H1 (cell line): ENCODE measurements at regions not wholly inside any gene's neighbourhood (a gene's known extent, or its start where the extent isn't known, plus 50 kb on each side); places are given as distances from the start of the nearest gene placed in this dataset.

ENCODE experiments used
- CTCF ChIA-PET: fragments of 300-600 bp; sonication (Branson Sonifier 250); formaldehyde crosslinking; loops from one replicate; lab custom pipeline; 2021; ENCODE audit not compliant: partially characterized antibody; lab: Charles Lee
- POLR2A ChIA-PET: fragments of 300-600 bp; sonication (Branson Sonifier 250); formaldehyde crosslinking; loops from one replicate; lab custom pipeline; 2021; ENCODE audit warnings: inconsistent platforms; ENCODE audit not compliant: partially characterized antibody; lab: Charles Lee
- DNase-seq, 2 experiments: peaks; one replicate each; pipeline versions ENCODE4 v3.0.0 to v3.0.0-alpha.2; 2010 to 2022; ENCODE audit warnings: low spot score in 2 of 2, low read depth in 1 of 2, mixed read lengths in 1 of 2
- FAIRE-seq: peaks from 2 replicates; lab custom pipeline; 2011; peaks lifted over from hg19 to GRCh38; lab: Jason Lieb, UNC
- H2AFZ ChIP-seq: 2 replicates; pipeline ENCODE4 v1.8.1; 2012; ENCODE audit warnings: low read length, inconsistent platforms
- H2AK5ac ChIP-seq: 2 replicates; pipeline ENCODE4 v1.6.1; 2013; ENCODE audit warnings: low read depth, low read length
- H2BK120ac ChIP-seq: replicated peaks from 2 replicates; pipeline ENCODE3; 2013; ENCODE audit warnings: low read depth, low read length, inconsistent platforms
- H2BK12ac ChIP-seq: 2 replicates; pipeline ENCODE4 v1.6.1; 2013; ENCODE audit warnings: low read depth, low read length
- H2BK15ac ChIP-seq: 2 replicates; pipeline ENCODE4 v1.6.1; 2013; ENCODE audit warnings: low read length
- H2BK20ac ChIP-seq: 2 replicates; pipeline ENCODE4 v1.6.1; 2013; ENCODE audit warnings: low read length
- H2BK5ac ChIP-seq: 2 replicates; pipeline ENCODE4 v1.6.1; 2013; ENCODE audit warnings: low read depth, low read length
- H3K14ac ChIP-seq: 2 replicates; pipeline ENCODE4 v1.6.1; 2013; ENCODE audit warnings: inconsistent platforms; ENCODE audit not compliant: insufficient read length
- H3K18ac ChIP-seq: 2 replicates; pipeline ENCODE4 v1.6.1; 2013; ENCODE audit warnings: low read length; ENCODE audit errors: extremely low read depth
- H3K23ac ChIP-seq: 2 replicates; pipeline ENCODE4 v1.6.1; 2013; ENCODE audit warnings: inconsistent platforms; ENCODE audit not compliant: insufficient read length
- H3K23me2 ChIP-seq: 2 replicates; pipeline ENCODE4 v1.6.1; 2013; ENCODE audit warnings: low read depth, low read length
- H3K27ac ChIP-seq: 2 replicates; pipeline ENCODE4 v1.6.1; 2011; ENCODE audit warnings: low read depth, low read length, inconsistent platforms
- H3K27me3 ChIP-seq, 4 experiments: replicated peaks in 1 of 4; 1 replicate in 1 of 4; 2 replicates in 3 of 4; pipeline versions ENCODE4 v1.6.1 to v1.8.1; 2011 to 2013; ENCODE audit warnings: low read length in 3 of 4, mild to moderate bottlenecking in 3 of 4, inconsistent platforms in 2 of 4, mixed read lengths in 2 of 4, moderate library complexity in 1 of 4; ENCODE audit not compliant: control insufficient read depth in 3 of 4, insufficient read depth in 3 of 4; ENCODE audit errors: extremely low read depth in 1 of 4
- H3K36me3 ChIP-seq, 4 experiments: 2 replicates each; pipeline versions ENCODE4 v1.6.1 to v1.8.1; 2011 to 2013; ENCODE audit warnings: mild to moderate bottlenecking in 4 of 4, low read length in 3 of 4, moderate library complexity in 2 of 4, control low read depth in 1 of 4, inconsistent platforms in 1 of 4; ENCODE audit not compliant: insufficient read depth in 4 of 4, control insufficient read depth in 2 of 4
- H3K4ac ChIP-seq: replicated peaks from 2 replicates; pipeline ENCODE3; 2013; ENCODE audit warnings: low read length, low read depth, mixed read lengths, inconsistent platforms; ENCODE audit not compliant: insufficient read length
- H3K4me1 ChIP-seq, 4 experiments: replicated peaks in 1 of 4; 1 replicate in 1 of 4; 2 replicates in 3 of 4; pipeline versions ENCODE4 v1.6.1 to v1.8.1; 2011 to 2013; ENCODE audit warnings: low read length in 3 of 4, inconsistent platforms in 2 of 4, mixed read lengths in 1 of 4; ENCODE audit not compliant: insufficient read depth in 4 of 4, control insufficient read depth in 3 of 4
- H3K4me2 ChIP-seq, 2 experiments: 2 replicates each; pipeline versions ENCODE4 v1.6.1 to v1.8.1; 2011 to 2013; ENCODE audit warnings: low read depth in 2 of 2, low read length in 2 of 2, control low read depth in 1 of 2, inconsistent platforms in 1 of 2, mild to moderate bottlenecking in 1 of 2; ENCODE audit not compliant: insufficient read depth in 1 of 2
- H3K4me3 ChIP-seq, 4 experiments: fragments of 200-600, 300-600 bp in 1 of 4; sonication (generic), shearing (Covaris generic), sonication (Bioruptor Twin) in 1 of 4; 2 replicates each; pipeline versions ENCODE4 v1.5.1 to v1.8.1; 2011 to 2016; ENCODE audit warnings: low read length in 4 of 4, low read depth in 3 of 4, control low read depth in 2 of 4, inconsistent platforms in 2 of 4, mild to moderate bottlenecking in 2 of 4, mixed read lengths in 1 of 4, moderate library complexity in 1 of 4; ENCODE audit not compliant: insufficient read depth in 2 of 4; ENCODE audit errors: extremely low read depth in 1 of 4
- H3K56ac ChIP-seq: replicated peaks from 2 replicates; pipeline ENCODE3; 2013; ENCODE audit warnings: low read depth, mild to moderate bottlenecking, mixed read lengths, low read length, inconsistent platforms; ENCODE audit not compliant: insufficient read length
- H3K79me1 ChIP-seq: 2 replicates; pipeline ENCODE4 v1.6.1; 2013; ENCODE audit warnings: low read depth, low read length, control low read depth
- H3K79me2 ChIP-seq, 2 experiments: 2 replicates each; pipeline versions ENCODE4 v1.6.1 to v1.8.1; 2012 to 2013; ENCODE audit warnings: low read length in 2 of 2, mild to moderate bottlenecking in 2 of 2, inconsistent platforms in 1 of 2; ENCODE audit not compliant: insufficient read depth in 2 of 2, control insufficient read depth in 1 of 2
- H3K9ac ChIP-seq, 4 experiments: replicated peaks in 1 of 4; 1 replicate in 1 of 4; 2 replicates in 3 of 4; pipeline versions ENCODE4 v1.6.1 to v1.8.1; 2011 to 2013; ENCODE audit warnings: low read depth in 3 of 4, low read length in 3 of 4, control low read depth in 2 of 4, mild to moderate bottlenecking in 2 of 4, moderate library complexity in 2 of 4, inconsistent platforms in 1 of 4; ENCODE audit errors: extremely low read depth in 1 of 4
- H3K9me3 ChIP-seq, 2 experiments: 2 replicates each; pipeline versions ENCODE4 v1.6.1 to v1.8.1; 2012 to 2013; ENCODE audit warnings: mild to moderate bottlenecking in 2 of 2, moderate library complexity in 2 of 2, control low read depth in 1 of 2, inconsistent platforms in 1 of 2, low read depth in 1 of 2, low read length in 1 of 2, mixed read lengths in 1 of 2; ENCODE audit not compliant: insufficient read depth in 2 of 2
- H4K20me1 ChIP-seq, 2 experiments: replicated peaks in 1 of 2; 2 replicates each; pipeline versions ENCODE3 to v1.8.1; 2011 to 2013; ENCODE audit warnings: inconsistent platforms in 2 of 2, low read length in 2 of 2, mild to moderate bottlenecking in 1 of 2; ENCODE audit not compliant: insufficient read depth in 2 of 2, control insufficient read depth in 1 of 2
- H4K5ac ChIP-seq: 2 replicates; pipeline ENCODE4 v1.6.1; 2013; ENCODE audit warnings: low read length, low read depth, mixed read lengths, inconsistent platforms; ENCODE audit not compliant: insufficient read length
- H4K8ac ChIP-seq: 2 replicates; pipeline ENCODE4 v1.8.0; 2013; ENCODE audit warnings: mild to moderate bottlenecking, moderate library complexity, low read length, inconsistent platforms; ENCODE audit not compliant: insufficient read depth; ENCODE audit errors: extremely low read depth
- H4K91ac ChIP-seq: replicated peaks from 2 replicates; pipeline ENCODE3; 2013; ENCODE audit warnings: low read length, mixed read lengths, inconsistent platforms; ENCODE audit not compliant: insufficient read length
- BACH1 ChIP-seq: IDR thresholded peaks from 2 replicates; pipeline ENCODE4 v1.6.1; 2012; ENCODE audit warnings: low read length, improper control_type of control experiment
- CTBP2 ChIP-seq: IDR thresholded peaks from 2 replicates; pipeline ENCODE4 v1.7.0; 2011; ENCODE audit warnings: borderline replicate concordance, mild to moderate bottlenecking, moderate library complexity, mixed read lengths, low read length; ENCODE audit not compliant: insufficient read depth, insufficient read length
- SP1 ChIP-seq: IDR thresholded peaks from 2 replicates; pipeline ENCODE4 v1.6.1; 2011; ENCODE audit warnings: low read depth, low read length
- TAF1 ChIP-seq: IDR thresholded peaks from 2 replicates; pipeline ENCODE4 v1.6.1; 2011; ENCODE audit warnings: mild to moderate bottlenecking, low read depth, low read length
- WGBS, 2 experiments: shearing (Covaris generic) in 1 of 2; methylation state at CpG; one replicate each; pipeline versions ENCODE4 v1.1.6 to v1.1.7; 2013 to 2015; ENCODE audit warnings: low lambda C conversion rate in 2 of 2, mixed read lengths in 2 of 2, inconsistent platforms in 1 of 2, low coverage in 1 of 2, missing lambda C conversion rate in 1 of 2; ENCODE audit not compliant: insufficient replicate concordance in 2 of 2, insufficient coverage in 1 of 2, insufficient read length in 1 of 2; ENCODE audit errors: extremely low coverage in 1 of 2, missing lambda C conversion rate in 1 of 2; 5-methylcytosine and 5-hydroxymethylcytosine counted together
- TF ChIP-seq, protein P1 (sequence below): IDR thresholded peaks from 2 replicates; pipeline ENCODE4 v1.6.1; 2011; ENCODE audit warnings: low read length, improper control_type of control experiment

DNA sequence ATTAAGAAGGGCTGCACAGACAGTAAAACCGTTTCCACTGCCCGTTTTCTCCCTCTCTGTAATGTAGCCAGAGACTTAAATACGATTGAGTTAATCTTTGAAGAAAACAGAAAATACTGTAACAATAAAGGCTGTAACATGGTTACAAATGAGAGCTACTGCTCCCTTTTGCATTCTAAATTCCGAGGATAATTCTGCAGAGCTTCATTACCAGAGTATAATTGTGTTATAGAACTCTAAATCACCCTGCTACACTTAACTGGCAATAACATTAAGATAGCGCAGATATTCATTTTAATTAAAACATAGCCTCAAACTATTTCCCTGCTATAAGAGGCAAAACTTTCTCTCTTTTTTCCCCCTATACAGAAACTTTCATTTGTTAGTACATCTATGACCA, 283.7 kb upstream of the BRINP1 start:
- Histone ChIP-seq H3K18ac (no peak overlapping the region), H3K79me1 (no peaks in the 10 kb centered on the region), H3K9me3 (no peaks in the 10 kb centered on the region), H3K4me3 (no peak overlapping the region), H3K27ac (no peak overlapping the region), H2BK15ac (no peak overlapping the region), H3K9ac (no peak overlapping the region), H3K56ac (no peak overlapping the region), H3K23ac (no peak overlapping the region), H3K4me2 (no peak overlapping the region), H2AFZ (0 out of 2 replicates have a peak overlapping the region, but pooled peaks have one; percentile 16), H3K27me3 (no peaks in the 10 kb centered on the region), H2BK20ac (no peak overlapping the region), H4K8ac (no peak overlapping the region), H2BK5ac (no peak overlapping the region), H3K23me2 (no peaks in the 10 kb centered on the region), H2BK120ac (no peak overlapping the region), H3K36me3 (no peaks in the 10 kb centered on the region), H2BK12ac (no peak overlapping the region), H3K4me1 (no peaks in the 10 kb centered on the region), H4K20me1 (no peaks in the 10 kb centered on the region), H4K5ac (no peak overlapping the region), H2AK5ac (no peak overlapping the region), H4K91ac (no peak overlapping the region), H3K14ac (no peak overlapping the region), H3K79me2 (no peaks in the 10 kb centered on the region), H3K4ac (no peak overlapping the region)
- ChIA-PET CTCF (interaction anchor here (0.9 to 1.0 kb wide), 2 partner anchors 25 to 236 kb away, joined by 3 to 4 read pairs; no protein-coding TSS in a partner anchor), POLR2A (no interaction called here)
- 92% methylated on average over 5 of the region's 5 CpGs; no CpG with 5 or more reads in 1 of the 2 experiments for WGBS, 2 experiments
- TF ChIP-seq SP1 = no peak
- no peak for TF ChIP-seq CTBP2
- no peak for TF ChIP-seq TAF1
- no peak for TF ChIP-seq BACH1
- TF ChIP-seq, protein P1, sequence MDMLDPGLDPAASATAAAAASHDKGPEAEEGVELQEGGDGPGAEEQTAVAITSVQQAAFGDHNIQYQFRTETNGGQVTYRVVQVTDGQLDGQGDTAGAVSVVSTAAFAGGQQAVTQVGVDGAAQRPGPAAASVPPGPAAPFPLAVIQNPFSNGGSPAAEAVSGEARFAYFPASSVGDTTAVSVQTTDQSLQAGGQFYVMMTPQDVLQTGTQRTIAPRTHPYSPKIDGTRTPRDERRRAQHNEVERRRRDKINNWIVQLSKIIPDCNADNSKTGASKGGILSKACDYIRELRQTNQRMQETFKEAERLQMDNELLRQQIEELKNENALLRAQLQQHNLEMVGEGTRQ = no peak
- no peak for FAIRE-seq
- DNase-seq = no peak
